HG02610 (cell line): ENCODE measurements at regions not wholly inside any gene's neighbourhood (a gene's known extent, or its start where the extent isn't known, plus 50 kb on each side); places are given as distances from the start of the nearest gene placed in this dataset.
"Not testable (repeated sequence)": the region's sequence is repeated elsewhere in the genome, so short reads cannot be mapped to it uniquely, and the experiment has no call there.

ENCODE experiments used
- ATAC-seq: cut with Tn5 transposase; IDR thresholded peaks from one replicate; pipeline ENCODE4 v1.9.1; 2021; ENCODE audit warnings: mild to moderate bottlenecking, moderate library complexity; ENCODE audit not compliant: unreplicated experiment

GRCh38 chr18:33820517-33821371 is 242.7 kb downstream of the ASXL3 start:
- ATAC-seq = no peak

GRCh38 chr18:33819692-33820343 is 241.8 kb downstream of the ASXL3 start:
- not testable (repeated sequence) for ATAC-seq

- ATAC-seq = no peak
Observed at GRCh38 chr18:33818145-33818544, 240.1 kb downstream of the ASXL3 start.

- ATAC-seq = no peak
Observed at GRCh38 chr18:33817096-33817495, 239.1 kb downstream of the ASXL3 start.

- no peak for ATAC-seq
Observed at GRCh38 chr18:33814546-33814945, 236.5 kb downstream of the ASXL3 start.

GRCh38 chr18:33812186-33812585 is 234.2 kb downstream of the ASXL3 start:
- ATAC-seq = no peak

- ATAC-seq = no peak
Observed at GRCh38 chr18:33805592-33805991, 227.6 kb downstream of the ASXL3 start.

- ATAC-seq = no peak
Observed at GRCh38 chr18:33804258-33804657, 226.2 kb downstream of the ASXL3 start.

GRCh38 chr18:33803636-33804035 is 225.6 kb downstream of the ASXL3 start:
- ATAC-seq = no peak

- no peak for ATAC-seq
Observed at GRCh38 chr18:33802955-33803354, 224.9 kb downstream of the ASXL3 start.
